Motor neuron (in vitro differentiated cells): ENCODE measurements at regions not wholly inside any gene's neighbourhood (a gene's known extent, or its start where the extent isn't known, plus 50 kb on each side); places are given as distances from the start of the nearest gene placed in this dataset.
"Not testable (repeated sequence)": the region's sequence is repeated elsewhere in the genome, so short reads cannot be mapped to it uniquely, and the experiment has no call there.

Experiments
- ATAC-seq, 8 experiments: fragments of 200-7000 bp; cut with Tn5 transposase; replicated peaks in 6 of 8; 2 replicates each; pipeline ENCODE4 v1.8.0; 2021; ENCODE audit warnings: mild to moderate bottlenecking in 8 of 8, moderate library complexity in 8 of 8
- H3K27ac ChIP-seq, 2 donors: fragments of 250-450 bp; sonication (Bioruptor Pico); 2 replicates each; pipeline ENCODE4 v1.9.0; 2021; ENCODE audit warnings: antibody characterized with exemption in 2 of 2, mild to moderate bottlenecking in 2 of 2, moderate library complexity in 1 of 2
- H3K4me1 ChIP-seq, 2 donors: fragments of 250-450 bp; sonication (Bioruptor Pico); replicated peaks in 1 of 2; 2 replicates each; pipeline ENCODE4 v1.6.1; 2021; ENCODE audit warnings: antibody characterized with exemption in 2 of 2, mild to moderate bottlenecking in 2 of 2, moderate library complexity in 1 of 2
- H3K4me3 ChIP-seq, 5 donors: fragments of 250-450 bp; sonication (Bioruptor Pico); 2 replicates each; pipeline ENCODE4 v1.9.0; 2021; ENCODE audit warnings: antibody characterized with exemption in 5 of 5, mild to moderate bottlenecking in 5 of 5, moderate library complexity in 4 of 5
- WGBS, 10 experiments: fragments of 450-650 bp; shearing (Covaris generic); methylation state at CpG; one replicate each; pipeline ENCODE4 v1.0.0; 2022; 5-methylcytosine and 5-hydroxymethylcytosine counted together
- in situ Hi-C, 9 experiments: fragments of 400-800 bp; cut with MboI; loops; one replicate each; pipeline ENCODE4 v1.15.0; 2021; ENCODE audit warnings: low sequenced_read_pairs in 9 of 9, low pct_unique_long_range_greater_than_20kb in 2 of 9; ENCODE audit not compliant: unreplicated experiment in 9 of 9

- Histone ChIP-seq H3K27ac (no peak overlapping the region), H3K4me3 (no peak overlapping the region), H3K4me1 (no peaks in the 10 kb centered on the region)
- WGBS, 10 experiments, result 4 to 94% (median 73%) methylated on average over 2 to 3 of the region's 3 CpGs; no CpG with 5 or more reads in 2 of the 10 experiments
- in situ Hi-C loops, result no loop called here
- peak in 2 of 8 experiments; percentile 56 to 72 for ATAC-seq
Observed at GRCh38 chr13:67389171-67389570, 159.0 kb upstream of the PCDH9 start.

GRCh38 chr13:67383109-67383757 lies 153.1 kb upstream of the PCDH9 start:
- peak in 7 of 8 experiments; percentile 36 to 98 (median 94) for ATAC-seq
- H3K4me1 ChIP-seq, H3K4me3 ChIP-seq, in situ Hi-C loops: not testable (repeated sequence)
- WGBS, 10 experiments, result 2 to 80% (median 57%) methylated on average over 2 to 6 of the region's 7 CpGs; no CpG with 5 or more reads in 1 of the 10 experiments
- H3K27ac ChIP-seq, result peak overlapping the region; percentile 19 to 65

DNA sequence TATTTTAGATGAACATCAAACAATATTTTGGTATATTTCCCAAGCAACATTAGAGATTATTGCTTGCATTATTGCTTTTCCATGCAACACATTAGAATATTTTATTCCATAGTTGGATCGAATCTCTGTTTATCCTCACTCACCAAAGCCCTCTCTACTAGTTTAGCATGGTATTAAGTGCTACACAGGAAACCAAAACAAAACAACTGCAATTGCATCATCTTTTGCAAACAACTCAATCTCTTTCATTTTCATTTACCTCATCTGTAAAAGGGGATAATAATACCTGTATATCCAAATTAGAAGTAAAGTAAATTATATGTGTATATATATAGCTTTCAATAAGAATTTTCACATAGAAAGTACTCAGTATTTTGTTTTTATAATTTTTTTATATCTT lies 147.8 kb upstream of the PCDH9 start:
- in situ Hi-C loops, result no loop called here
- no peak for ATAC-seq
- 0 to 100% (median 100%) methylated on average over 1 of the region's 1 CpG; no CpG with 5 or more reads in 1 of the 10 experiments for WGBS, 10 experiments
- Histone ChIP-seq H3K4me3 (no peak overlapping the region), H3K4me1 (peaks cover 0 to 3% of the 10 kb centered on the region in 2 donors), H3K27ac (no peak overlapping the region)

DNA sequence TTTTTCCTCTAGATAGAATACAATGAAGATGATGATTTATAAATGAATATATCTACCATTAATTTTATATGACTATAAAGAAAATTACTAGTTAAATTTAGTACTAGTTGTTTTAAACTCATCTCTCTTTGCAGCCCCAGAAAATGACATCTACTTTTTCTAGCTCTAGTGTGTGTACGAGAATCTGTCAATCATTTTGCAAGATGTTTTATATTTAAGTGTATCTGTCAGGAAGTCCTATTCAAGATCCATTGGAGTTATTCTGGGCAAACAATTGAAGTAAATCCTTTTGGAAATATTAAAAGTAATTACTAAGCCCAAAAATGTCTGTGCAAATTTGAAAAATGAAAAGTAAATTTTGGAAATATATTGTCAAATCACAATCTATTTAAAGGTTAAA lies 144.3 kb upstream of the PCDH9 start:
- peaks cover 0 to 5% of the 10 kb centered on the region in 2 donors for H3K4me1 ChIP-seq
- no peak overlapping the region for H3K27ac ChIP-seq
- no peak for ATAC-seq
- H3K4me3 ChIP-seq, result no peak overlapping the region
- in situ Hi-C loops, result no loop called here
- WGBS, 10 experiments, result 0 to 100% (median 89%) methylated on average over 1 of the region's 1 CpG; no CpG with 5 or more reads in 1 of the 10 experiments

DNA sequence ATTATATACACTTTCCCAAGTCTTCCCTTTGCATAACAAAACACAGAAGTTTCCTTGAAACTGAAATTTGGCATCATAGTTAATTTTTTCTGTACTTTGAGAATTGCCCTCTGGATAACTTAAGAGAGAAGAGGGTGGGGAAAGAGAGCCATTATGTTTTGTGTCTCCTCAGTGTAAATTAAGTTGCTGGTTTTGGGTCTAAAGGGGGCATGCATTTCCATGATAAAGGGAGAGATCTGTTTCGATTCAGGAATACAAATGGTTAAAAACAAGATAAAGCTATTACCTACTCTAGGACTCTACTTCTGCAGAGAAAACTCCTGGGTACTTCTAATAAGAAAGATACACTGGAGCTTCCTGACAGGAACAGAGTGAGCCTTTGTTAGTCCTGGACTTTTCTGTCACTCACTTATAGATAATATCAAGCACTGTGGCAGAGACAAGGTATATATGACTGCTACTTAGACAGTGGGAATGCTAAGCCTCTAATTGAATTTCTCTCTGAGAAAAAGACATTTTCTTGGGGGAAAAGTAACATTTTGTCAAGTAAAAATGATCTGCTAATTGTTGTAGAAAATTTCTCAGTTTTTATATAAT lies 142.8 kb upstream of the PCDH9 start:
- in situ Hi-C loops, result no loop called here
- no peak for ATAC-seq
- peaks cover 0 to 9% of the 10 kb centered on the region in 2 donors for H3K4me1 ChIP-seq
- no peak overlapping the region for H3K27ac ChIP-seq
- WGBS, 10 experiments, result 0 to 75% (median 13%) methylated on average over 1 of the region's 1 CpG; no CpG with 5 or more reads in 2 of the 10 experiments
- no peak overlapping the region for H3K4me3 ChIP-seq

- peaks cover 0 to 9% of the 10 kb centered on the region in 2 donors for H3K4me1 ChIP-seq
- in situ Hi-C loops, result no loop called here
- ATAC-seq, result peak in 3 of 8 experiments; percentile 26 to 94 (median 94)
- no peak overlapping the region for H3K27ac ChIP-seq
- WGBS, 10 experiments, result 7 to 95% (median 79%) methylated on average over 2 to 6 of the region's 6 CpGs; no CpG with 5 or more reads in 1 of the 10 experiments
- H3K4me3 ChIP-seq, result no peak overlapping the region
Observed at GRCh38 chr13:67369895-67370660, 139.9 kb upstream of the PCDH9 start.

- 0 to 100% (median 63%) methylated on average over 1 of the region's 1 CpG; no CpG with 5 or more reads in 1 of the 10 experiments for WGBS, 10 experiments
- peaks cover 0 to 4% of the 10 kb centered on the region in 2 donors for H3K4me1 ChIP-seq
- in situ Hi-C loops, result no loop called here
- peak in 4 of 8 experiments; percentile 39 to 75 (median 54) for ATAC-seq
- H3K27ac ChIP-seq, result no peak overlapping the region
- no peak overlapping the region for H3K4me3 ChIP-seq
Observed at GRCh38 chr13:67367399-67367798, 137.3 kb upstream of the PCDH9 start.

- no peak overlapping the region for H3K4me3 ChIP-seq
- H3K27ac ChIP-seq, result no peak overlapping the region
- in situ Hi-C loops, result no loop called here
- peaks cover 0 to 4% of the 10 kb centered on the region in 2 donors for H3K4me1 ChIP-seq
- ATAC-seq, result no peak
Observed at GRCh38 chr13:67366533-67366932, 136.4 kb upstream of the PCDH9 start.

DNA sequence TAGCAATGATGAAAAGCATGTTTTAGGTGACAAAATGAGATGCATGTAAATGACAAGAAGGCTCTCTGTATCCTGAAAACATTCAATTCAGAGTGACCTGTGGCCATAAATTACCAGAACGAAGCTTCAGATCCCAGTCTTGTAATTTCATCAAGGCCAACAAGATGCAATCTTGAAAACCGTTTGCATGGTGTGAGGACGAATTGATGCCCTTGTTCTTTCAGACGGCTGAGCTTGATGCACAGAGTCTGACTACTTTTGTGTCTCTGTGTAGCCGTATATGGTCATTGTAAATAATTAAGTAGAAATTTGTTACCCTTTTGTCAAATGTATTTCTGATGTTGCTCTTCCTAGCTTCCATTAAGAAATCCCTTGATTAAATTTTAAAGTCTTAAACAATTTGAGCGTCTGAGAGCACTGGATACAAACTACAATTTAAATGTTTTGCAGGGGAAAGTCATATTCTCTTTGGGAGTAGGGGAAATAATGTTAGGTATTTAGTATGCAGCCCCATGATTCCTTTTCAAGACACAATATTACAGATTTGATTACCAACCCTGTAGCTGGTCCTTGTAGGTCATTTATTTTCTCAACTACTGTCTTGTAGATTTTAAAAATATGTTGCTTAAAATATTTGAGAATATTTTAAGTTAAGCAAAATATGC lies 125.8 kb upstream of the PCDH9 start:
- Histone ChIP-seq H3K4me1 (peaks cover 5 to 6% of the 10 kb centered on the region in 2 donors), H3K27ac (no peak overlapping the region), H3K4me3 (no peak overlapping the region)
- 10 to 60% (median 23%) methylated on average over 3 to 6 of the region's 6 CpGs for WGBS, 10 experiments
- in situ Hi-C loops, result no loop called here
- ATAC-seq, result peak in 5 of 8 experiments; percentile 32 to 97 (median 47)

GRCh38 chr13:67353941-67354340 lies 123.8 kb upstream of the PCDH9 start:
- no peak overlapping the region for H3K27ac ChIP-seq
- no peak overlapping the region for H3K4me3 ChIP-seq
- 0 to 75% (median 50%) methylated on average over 1 to 2 of the region's 2 CpGs; no CpG with 5 or more reads in 2 of the 10 experiments for WGBS, 10 experiments
- no peak for ATAC-seq
- in situ Hi-C loops, result no loop called here
- H3K4me1 ChIP-seq, result peaks cover 5 to 6% of the 10 kb centered on the region in 2 donors

DNA sequence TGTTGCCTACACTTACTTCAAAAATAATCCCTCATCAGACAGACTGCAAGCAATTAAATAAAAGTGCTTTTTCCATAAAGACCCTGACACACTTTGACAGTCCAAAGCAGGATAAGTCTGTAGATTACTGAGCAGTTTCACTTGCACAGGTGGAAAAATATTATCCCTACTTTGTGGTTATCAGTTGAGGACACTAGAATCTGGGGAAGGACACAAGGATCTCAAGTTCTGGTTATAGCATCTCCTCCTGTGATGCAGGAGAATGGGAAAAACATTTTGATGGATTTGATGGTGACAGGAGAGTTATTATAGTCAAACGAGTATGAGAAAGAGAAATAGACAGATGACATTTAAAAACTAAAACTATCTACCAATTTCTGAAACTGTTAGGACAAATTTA lies 122.9 kb upstream of the PCDH9 start:
- in situ Hi-C loops, result no loop called here
- no peak overlapping the region for H3K27ac ChIP-seq
- 0 to 91% (median 40%) methylated on average over 1 of the region's 1 CpG; no CpG with 5 or more reads in 1 of the 10 experiments for WGBS, 10 experiments
- no peak overlapping the region for H3K4me3 ChIP-seq
- no peak for ATAC-seq
- peaks cover 5 to 6% of the 10 kb centered on the region in 2 donors for H3K4me1 ChIP-seq

DNA sequence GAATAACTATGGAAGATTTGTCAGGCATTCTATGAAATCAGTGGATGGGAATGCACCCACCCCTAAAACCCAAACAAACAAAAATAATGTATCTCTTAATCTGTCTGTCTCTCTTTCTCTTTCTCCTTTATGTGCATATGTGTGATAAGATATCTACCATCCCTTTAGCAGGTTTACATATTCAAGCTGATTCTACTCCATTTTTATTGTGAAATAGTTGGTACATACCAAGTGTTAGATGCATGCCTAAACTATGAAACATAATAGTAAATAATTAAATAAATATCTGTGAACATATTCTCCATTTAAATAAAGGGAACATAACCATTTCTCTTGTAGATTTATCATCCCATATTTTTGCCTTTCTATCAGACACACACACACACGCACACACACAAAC lies 121.8 kb upstream of the PCDH9 start:
- no peak overlapping the region for H3K27ac ChIP-seq
- ATAC-seq, result peak in 2 of 8 experiments; percentile 69 to 89
- peaks cover 5 to 6% of the 10 kb centered on the region in 2 donors for H3K4me1 ChIP-seq
- 0 to 100% (median 50%) methylated on average over 1 of the region's 1 CpG; no CpG with 5 or more reads in 1 of the 10 experiments for WGBS, 10 experiments
- in situ Hi-C loops, result no loop called here
- no peak overlapping the region for H3K4me3 ChIP-seq

GRCh38 chr13:67351114-67351513 lies 121.0 kb upstream of the PCDH9 start:
- Histone ChIP-seq H3K4me1 (peaks cover 4 to 5% of the 10 kb centered on the region in 2 donors), H3K4me3 (no peak overlapping the region), H3K27ac (no peak overlapping the region)
- in situ Hi-C loops, result no loop called here
- 11 to 100% (median 100%) methylated on average over 1 of the region's 1 CpG; no CpG with 5 or more reads in 1 of the 10 experiments for WGBS, 10 experiments
- ATAC-seq, result no peak
